22Rv1 (cell line): ENCODE measurements at regions not wholly inside any gene's neighbourhood (a gene's known extent, or its start where the extent isn't known, plus 50 kb on each side); places are given as distances from the start of the nearest gene placed in this dataset.

Source experiments
- ZFX ChIP-seq: fragments of 450-650 bp; IDR thresholded peaks from 2 replicates; pipeline ENCODE4 v1.6.1; 2017; ENCODE audit warnings: antibody characterized with exemption, borderline replicate concordance
- TF ChIP-seq, protein P1 (sequence below): fragments of 450-650 bp; IDR thresholded peaks from 2 replicates; pipeline ENCODE4 v1.5.1; 2017; ENCODE audit warnings: mild to moderate bottlenecking

DNA sequence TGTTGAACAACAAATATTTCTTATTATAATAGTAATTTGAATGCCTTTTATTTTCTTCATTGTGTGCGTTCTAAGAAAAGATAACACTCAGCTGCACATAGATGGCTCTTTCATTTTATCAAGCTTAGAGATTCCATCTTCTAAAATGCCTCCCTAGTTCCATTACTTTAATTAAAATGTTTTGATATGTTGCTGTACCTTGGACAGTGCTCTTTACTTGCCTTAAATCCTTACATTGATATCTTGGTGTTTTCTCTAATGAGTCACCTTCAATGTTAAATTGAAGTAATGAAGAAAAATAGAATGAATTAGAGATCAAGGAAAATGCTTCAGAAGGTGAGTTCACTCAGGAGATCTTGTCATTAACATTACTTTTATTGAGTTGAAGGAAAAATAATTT lies 1672.4 kb upstream of the AGA start:
- TF ChIP-seq, protein P1, sequence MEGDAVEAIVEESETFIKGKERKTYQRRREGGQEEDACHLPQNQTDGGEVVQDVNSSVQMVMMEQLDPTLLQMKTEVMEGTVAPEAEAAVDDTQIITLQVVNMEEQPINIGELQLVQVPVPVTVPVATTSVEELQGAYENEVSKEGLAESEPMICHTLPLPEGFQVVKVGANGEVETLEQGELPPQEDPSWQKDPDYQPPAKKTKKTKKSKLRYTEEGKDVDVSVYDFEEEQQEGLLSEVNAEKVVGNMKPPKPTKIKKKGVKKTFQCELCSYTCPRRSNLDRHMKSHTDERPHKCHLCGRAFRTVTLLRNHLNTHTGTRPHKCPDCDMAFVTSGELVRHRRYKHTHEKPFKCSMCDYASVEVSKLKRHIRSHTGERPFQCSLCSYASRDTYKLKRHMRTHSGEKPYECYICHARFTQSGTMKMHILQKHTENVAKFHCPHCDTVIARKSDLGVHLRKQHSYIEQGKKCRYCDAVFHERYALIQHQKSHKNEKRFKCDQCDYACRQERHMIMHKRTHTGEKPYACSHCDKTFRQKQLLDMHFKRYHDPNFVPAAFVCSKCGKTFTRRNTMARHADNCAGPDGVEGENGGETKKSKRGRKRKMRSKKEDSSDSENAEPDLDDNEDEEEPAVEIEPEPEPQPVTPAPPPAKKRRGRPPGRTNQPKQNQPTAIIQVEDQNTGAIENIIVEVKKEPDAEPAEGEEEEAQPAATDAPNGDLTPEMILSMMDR, result no peak
- no peak for TF ChIP-seq ZFX
